ENCODE measurements at regions not wholly inside any gene's neighbourhood (a gene's known extent, or its start where the extent isn't known, plus 50 kb on each side); places are given as distances from the start of the nearest gene placed in this dataset.

GRCh38 chr5:163609910-163610309, 104.5 kb downstream of the MAT2B start:
- Mint-ChIP-seq H3K36me3 (no peaks in the 10 kb centered on the region), H3K9me3 (no peaks in the 10 kb centered on the region), H3K27ac (no peak overlapping the region), H3K27me3 (no peaks in the 10 kb centered on the region), H3K4me3 (no peak overlapping the region), H3K4me1 (no peaks in the 10 kb centered on the region)
- no peak for ATAC-seq

DNA sequence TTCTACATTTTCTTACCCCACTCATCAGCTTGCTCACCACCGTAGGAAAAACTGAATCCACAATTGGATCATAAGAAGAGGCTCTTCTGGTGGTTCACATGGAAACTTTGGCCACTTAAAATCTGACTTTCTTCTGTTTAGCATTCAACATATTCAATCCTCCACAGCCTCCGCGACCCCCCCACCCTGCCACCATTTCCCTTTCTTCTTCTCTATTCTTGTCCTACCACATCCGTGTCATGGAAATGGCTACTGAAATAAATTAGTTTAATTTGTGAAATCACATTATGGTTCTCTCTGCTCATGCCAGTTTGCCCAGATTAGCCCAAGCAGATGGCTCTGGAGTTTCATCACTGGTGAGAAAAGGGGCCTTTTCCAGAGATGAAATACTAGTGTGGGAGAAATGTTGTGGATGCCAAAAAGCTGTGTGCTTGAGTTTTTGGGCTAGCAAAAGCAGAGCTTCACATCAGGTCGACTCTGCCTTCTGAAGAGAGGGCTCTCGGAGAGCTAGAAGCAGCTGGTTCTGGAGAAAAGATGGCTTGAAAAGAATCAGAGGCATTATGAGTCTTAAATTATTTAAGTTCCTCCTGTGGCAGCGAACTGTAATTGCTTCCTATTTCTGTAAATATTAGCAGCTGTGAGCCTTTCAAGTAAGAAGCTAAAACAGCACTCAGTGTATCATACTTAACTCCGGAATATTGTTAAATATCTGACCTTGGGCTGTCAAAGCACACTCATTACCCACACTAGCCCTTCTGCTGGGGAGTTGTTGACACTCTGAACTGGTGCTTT, 107.1 kb downstream of the MAT2B start:
- H3K27me3 Mint-ChIP-seq, result no peaks in the 10 kb centered on the region
- H3K9me3 Mint-ChIP-seq, result no peaks in the 10 kb centered on the region

DNA sequence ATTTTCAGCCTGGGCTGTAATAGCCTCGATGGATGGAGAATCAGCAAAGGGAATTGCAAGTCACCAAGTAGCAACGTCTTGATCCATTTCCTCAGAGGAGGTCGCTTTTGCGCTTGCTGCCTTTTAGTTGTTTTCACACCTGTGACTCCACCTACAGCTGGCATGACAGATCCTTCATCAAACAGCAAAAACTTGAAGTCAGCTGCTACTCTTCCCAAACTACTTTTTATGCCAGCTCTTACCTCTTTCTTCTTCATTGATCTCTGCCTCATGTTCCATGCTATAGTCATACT, 107.7 kb downstream of the MAT2B start:
- no peak for ATAC-seq
- Mint-ChIP-seq H3K27me3 (no peaks in the 10 kb centered on the region), H3K27ac (no peak overlapping the region), H3K4me3 (no peak overlapping the region), H3K4me1 (no peaks in the 10 kb centered on the region), H3K9me3 (no peaks in the 10 kb centered on the region), H3K36me3 (no peaks in the 10 kb centered on the region)

More for the DNA sequence above, 107.1 kb downstream of the MAT2B start:
- no peak for ATAC-seq
- Mint-ChIP-seq H3K4me3 (no peak overlapping the region), H3K27ac (no peak overlapping the region), H3K4me1 (no peaks in the 10 kb centered on the region), H3K36me3 (no peaks in the 10 kb centered on the region)

DNA sequence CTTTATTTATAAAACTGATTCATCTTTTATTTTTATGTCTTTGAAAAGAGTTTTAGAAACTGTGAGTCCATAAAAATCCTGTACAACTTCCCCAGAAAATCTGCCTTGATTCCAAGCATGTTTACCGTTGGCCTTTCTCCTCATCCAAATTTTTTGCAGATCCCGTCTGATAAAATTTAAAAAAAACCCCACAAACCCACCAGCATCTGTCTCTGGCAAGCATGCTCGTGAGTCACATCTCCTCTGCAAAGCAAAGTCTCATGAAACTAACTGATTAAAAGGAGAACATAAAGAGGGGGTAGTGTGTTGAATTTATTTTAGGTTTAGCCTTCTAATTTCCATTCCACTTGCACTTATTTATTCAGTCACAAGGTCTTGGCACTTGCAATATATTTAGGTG, 109.4 kb downstream of the MAT2B start:
- no peaks in the 10 kb centered on the region for H3K9me3 Mint-ChIP-seq
- H3K4me3 Mint-ChIP-seq, result no peak overlapping the region
- no peaks in the 10 kb centered on the region for H3K36me3 Mint-ChIP-seq
- H3K4me1 Mint-ChIP-seq, result no peaks in the 10 kb centered on the region
- no peaks in the 10 kb centered on the region for H3K27me3 Mint-ChIP-seq
- no peak for ATAC-seq
- no peak overlapping the region for H3K27ac Mint-ChIP-seq

DNA sequence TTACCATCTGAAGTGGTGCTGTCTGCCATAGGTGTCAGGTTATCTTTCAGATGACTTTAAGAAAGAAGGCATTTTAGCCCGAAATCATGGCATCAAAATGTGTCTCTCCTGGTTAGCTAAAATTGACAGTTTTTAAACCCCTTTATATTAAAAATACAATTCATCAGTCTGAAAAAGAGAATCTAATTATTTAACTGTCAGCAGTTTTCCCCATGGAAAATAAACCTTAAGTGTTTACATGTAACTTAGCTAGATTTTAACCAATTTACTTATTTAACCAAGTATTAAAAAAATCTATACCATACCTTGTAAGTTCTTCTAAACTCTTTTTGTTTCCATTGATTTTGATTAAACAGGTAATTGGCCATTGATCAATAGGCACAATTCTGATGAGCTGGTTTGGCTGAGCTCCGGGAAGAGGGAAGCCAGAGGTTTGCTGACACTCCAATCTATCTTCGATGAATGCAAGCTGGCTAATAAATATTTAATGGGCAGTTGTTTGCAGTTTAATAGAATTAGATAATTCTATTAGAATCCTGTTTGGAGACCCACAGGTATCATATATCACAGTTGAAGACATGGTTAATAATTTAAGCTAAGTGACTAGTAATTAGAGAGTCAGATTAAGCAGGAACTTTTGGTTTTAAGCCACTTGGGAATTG, 114.0 kb downstream of the MAT2B start:
- H3K9me3 Mint-ChIP-seq, result no peaks in the 10 kb centered on the region
- no peaks in the 10 kb centered on the region for H3K4me1 Mint-ChIP-seq
- no peak overlapping the region for H3K27ac Mint-ChIP-seq
- no peak for ATAC-seq
- H3K36me3 Mint-ChIP-seq, result no peaks in the 10 kb centered on the region
- H3K4me3 Mint-ChIP-seq, result no peak overlapping the region
- no peaks in the 10 kb centered on the region for H3K27me3 Mint-ChIP-seq

GRCh38 chr5:163619951-163620350, 114.5 kb downstream of the MAT2B start:
- no peak for ATAC-seq
- Mint-ChIP-seq H3K27ac (no peak overlapping the region), H3K27me3 (no peaks in the 10 kb centered on the region), H3K4me1 (no peaks in the 10 kb centered on the region), H3K9me3 (no peaks in the 10 kb centered on the region), H3K4me3 (no peak overlapping the region), H3K36me3 (no peaks in the 10 kb centered on the region)

- Mint-ChIP-seq H3K27ac (no peak overlapping the region), H3K9me3 (no peaks in the 10 kb centered on the region), H3K27me3 (no peaks in the 10 kb centered on the region), H3K36me3 (no peaks in the 10 kb centered on the region), H3K4me3 (no peak overlapping the region), H3K4me1 (no peaks in the 10 kb centered on the region)
- no peak for ATAC-seq
Measured at GRCh38 chr5:163622799-163623198, 117.4 kb downstream of the MAT2B start.

GRCh38 chr5:163623524-163623923, 118.1 kb downstream of the MAT2B start:
- Mint-ChIP-seq H3K27me3 (no peaks in the 10 kb centered on the region), H3K9me3 (no peaks in the 10 kb centered on the region), H3K4me1 (no peaks in the 10 kb centered on the region), H3K36me3 (no peaks in the 10 kb centered on the region), H3K4me3 (no peak overlapping the region), H3K27ac (no peak overlapping the region)
- no peak for ATAC-seq

GRCh38 chr5:163623986-163624385, 118.6 kb downstream of the MAT2B start:
- Mint-ChIP-seq H3K27ac (no peak overlapping the region), H3K36me3 (no peaks in the 10 kb centered on the region), H3K27me3 (no peaks in the 10 kb centered on the region)

DNA sequence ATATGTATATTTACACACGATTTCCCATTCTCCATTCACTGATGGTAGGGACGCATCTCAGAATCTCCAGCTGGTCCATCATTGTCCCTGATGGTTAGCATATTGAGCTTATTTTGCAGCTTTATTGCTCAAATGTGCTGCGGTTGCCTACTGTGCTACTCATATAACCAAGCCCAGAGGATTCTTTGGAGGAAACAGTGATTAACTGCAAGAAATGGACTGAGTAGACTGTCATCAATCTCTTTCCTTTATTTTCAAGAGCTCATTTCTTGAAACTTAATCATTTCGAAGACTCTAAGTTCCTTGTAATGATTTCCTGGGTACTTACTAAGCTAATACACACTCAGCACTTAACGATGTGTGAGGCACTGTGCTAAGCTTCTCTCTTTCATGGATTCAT, 119.0 kb downstream of the MAT2B start:
- H3K27me3 Mint-ChIP-seq, result no peaks in the 10 kb centered on the region
- H3K9me3 Mint-ChIP-seq, result no peaks in the 10 kb centered on the region
- H3K27ac Mint-ChIP-seq, result no peak overlapping the region
- no peaks in the 10 kb centered on the region for H3K4me1 Mint-ChIP-seq
- no peaks in the 10 kb centered on the region for H3K36me3 Mint-ChIP-seq
- H3K4me3 Mint-ChIP-seq, result no peak overlapping the region
- ATAC-seq, result no peak

More at GRCh38 chr5:163623986-163624385, 118.6 kb downstream of the MAT2B start:
- ATAC-seq, result no peak
- Mint-ChIP-seq H3K9me3 (no peaks in the 10 kb centered on the region), H3K4me3 (no peak overlapping the region), H3K4me1 (no peaks in the 10 kb centered on the region)

GRCh38 chr5:163626904-163627434, 121.5 kb downstream of the MAT2B start:
- no peaks in the 10 kb centered on the region for H3K27me3 Mint-ChIP-seq
- no peaks in the 10 kb centered on the region for H3K4me1 Mint-ChIP-seq
- H3K27ac Mint-ChIP-seq, result no peak overlapping the region
- H3K36me3 Mint-ChIP-seq, result no peaks in the 10 kb centered on the region
- H3K4me3 Mint-ChIP-seq, result no peak overlapping the region
- no peaks in the 10 kb centered on the region for H3K9me3 Mint-ChIP-seq
- ATAC-seq, result no peak

- no peak overlapping the region for H3K4me3 Mint-ChIP-seq
- no peaks in the 10 kb centered on the region for H3K9me3 Mint-ChIP-seq
- H3K36me3 Mint-ChIP-seq, result no peaks in the 10 kb centered on the region
- ATAC-seq, result no peak
- no peak overlapping the region for H3K27ac Mint-ChIP-seq
- H3K4me1 Mint-ChIP-seq, result no peaks in the 10 kb centered on the region
- no peaks in the 10 kb centered on the region for H3K27me3 Mint-ChIP-seq
Measured at GRCh38 chr5:163631856-163632255, 126.4 kb downstream of the MAT2B start.

DNA sequence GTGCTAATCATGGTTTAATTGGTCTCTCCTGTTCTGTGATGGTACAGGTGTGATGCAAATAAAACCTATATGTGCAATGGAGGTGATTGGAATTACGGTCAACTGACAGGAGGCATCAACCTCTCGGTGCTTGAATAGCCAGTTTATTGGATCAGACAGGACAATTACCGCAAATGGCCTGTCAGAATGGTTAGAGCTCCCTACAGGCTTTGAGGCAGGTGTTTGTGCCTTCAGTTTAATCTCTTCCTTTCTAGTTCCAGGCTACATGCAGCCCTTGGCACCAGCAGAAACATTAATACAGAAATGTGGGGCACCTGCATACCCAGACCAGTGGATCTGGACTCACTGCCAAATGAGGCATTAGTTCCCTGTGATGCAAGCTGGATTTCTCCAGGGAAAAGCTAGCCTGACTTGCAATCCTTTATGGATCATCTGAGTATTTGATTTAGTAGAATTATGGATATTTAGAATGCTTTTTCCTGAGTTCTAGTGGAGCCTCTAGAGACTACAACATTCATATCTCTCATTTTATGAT, 128.6 kb downstream of the MAT2B start:
- Mint-ChIP-seq H3K27ac (no peak overlapping the region), H3K4me3 (no peak overlapping the region), H3K27me3 (no peaks in the 10 kb centered on the region), H3K36me3 (no peaks in the 10 kb centered on the region), H3K9me3 (peaks cover 2% of the 10 kb centered on the region), H3K4me1 (no peaks in the 10 kb centered on the region)
- ATAC-seq, result no peak

- Mint-ChIP-seq H3K4me1 (no peaks in the 10 kb centered on the region), H3K4me3 (no peak overlapping the region), H3K27me3 (no peaks in the 10 kb centered on the region), H3K27ac (no peak overlapping the region), H3K36me3 (no peaks in the 10 kb centered on the region), H3K9me3 (peaks cover 2% of the 10 kb centered on the region)
- ATAC-seq, result no peak
Measured at GRCh38 chr5:163635631-163636030, 130.2 kb downstream of the MAT2B start.

- no peak overlapping the region for H3K27ac Mint-ChIP-seq
- H3K36me3 Mint-ChIP-seq, result no peaks in the 10 kb centered on the region
- H3K9me3 Mint-ChIP-seq, result peaks cover under 1% of the 10 kb centered on the region
- H3K4me3 Mint-ChIP-seq, result no peak overlapping the region
- peak; percentile 53 for ATAC-seq
- no peaks in the 10 kb centered on the region for H3K4me1 Mint-ChIP-seq
- no peaks in the 10 kb centered on the region for H3K27me3 Mint-ChIP-seq
Measured at GRCh38 chr5:163642904-163643303, 137.5 kb downstream of the MAT2B start.
